H9 (cell line): ENCODE measurements at regions not wholly inside any gene's neighbourhood (a gene's known extent, or its start where the extent isn't known, plus 50 kb on each side); places are given as distances from the start of the nearest gene placed in this dataset.

ENCODE experiments used
- DNase-seq: peaks from one replicate; pipeline ENCODE4 v3.0.0-alpha.2; 2017
- H2AFZ ChIP-seq: one replicate; pipeline ENCODE4 v1.6.1; 2013; ENCODE audit warnings: mild to moderate bottlenecking, low read length, control low read depth, moderate library complexity
- H2AK5ac ChIP-seq: 2 replicates; pipeline ENCODE4 v1.6.1; 2013; ENCODE audit warnings: low read length, control low read depth, mixed read lengths; ENCODE audit not compliant: insufficient read length
- H2BK120ac ChIP-seq: one replicate; pipeline ENCODE4 v1.6.1; 2013; ENCODE audit warnings: low read depth, mild to moderate bottlenecking, low read length, control low read depth, inconsistent platforms; ENCODE audit not compliant: poor library complexity, severe bottlenecking
- H2BK12ac ChIP-seq: 2 replicates; pipeline ENCODE4 v1.6.1; 2013; ENCODE audit warnings: low read length, control low read depth, mixed read lengths, low read depth; ENCODE audit not compliant: insufficient read length
- H2BK15ac ChIP-seq: 2 replicates; pipeline ENCODE4 v1.6.1; 2013; ENCODE audit warnings: low read depth, low read length, control low read depth
- H2BK20ac ChIP-seq: one replicate; pipeline ENCODE4 v1.6.1; 2013; ENCODE audit warnings: low read depth, mild to moderate bottlenecking, low read length, control low read depth, inconsistent platforms; ENCODE audit not compliant: poor library complexity, severe bottlenecking
- H2BK5ac ChIP-seq: 2 replicates; pipeline ENCODE4 v1.6.1; 2013; ENCODE audit warnings: low read length, control low read depth, mixed read lengths; ENCODE audit not compliant: insufficient read length
- H3K14ac ChIP-seq: 2 replicates; pipeline ENCODE4 v1.6.1; 2013; ENCODE audit warnings: low read length, control low read depth; ENCODE audit not compliant: insufficient read depth
- H3K18ac ChIP-seq: 2 replicates; pipeline ENCODE4 v1.6.1; 2013; ENCODE audit warnings: low read depth, mild to moderate bottlenecking, mixed read lengths, low read length, control low read depth; ENCODE audit not compliant: insufficient read length
- H3K23ac ChIP-seq: 2 replicates; pipeline ENCODE4 v1.6.1; 2013; ENCODE audit warnings: low read length, control low read depth, mixed read lengths, low read depth; ENCODE audit not compliant: insufficient read length
- H3K23me2 ChIP-seq: 2 replicates; pipeline ENCODE4 v1.6.1; 2013; ENCODE audit warnings: low read depth, mild to moderate bottlenecking, mixed read lengths, low read length, control low read depth; ENCODE audit not compliant: insufficient read length, poor library complexity, severe bottlenecking
- H3K27ac ChIP-seq: 2 replicates; pipeline ENCODE4 v1.5.1; 2013; ENCODE audit warnings: low read length, control low read depth, mixed read lengths, low read depth; ENCODE audit not compliant: insufficient read length
- H3K27me3 ChIP-seq: 2 replicates; pipeline ENCODE4 v1.6.1; 2013; ENCODE audit warnings: low read length, control low read depth, inconsistent platforms; ENCODE audit not compliant: insufficient read depth
- H3K4ac ChIP-seq: 2 replicates; pipeline ENCODE4 v1.6.1; 2013; ENCODE audit warnings: low read depth, mild to moderate bottlenecking, control low read depth, inconsistent platforms, low read length, moderate library complexity
- H3K4me1 ChIP-seq: 2 replicates; pipeline ENCODE4 v1.6.1; 2013; ENCODE audit warnings: low read length, control low read depth, inconsistent platforms; ENCODE audit not compliant: insufficient read depth
- H3K4me2 ChIP-seq: 2 replicates; pipeline ENCODE4 v1.6.1; 2013; ENCODE audit warnings: low read length, control low read depth, mixed read lengths; ENCODE audit not compliant: insufficient read length, insufficient read depth
- H3K56ac ChIP-seq: 2 replicates; pipeline ENCODE4 v1.6.1; 2013; ENCODE audit warnings: low read depth, mild to moderate bottlenecking, mixed read lengths, low read length, control low read depth; ENCODE audit not compliant: insufficient read length
- H3K79me1 ChIP-seq: 2 replicates; pipeline ENCODE4 v1.6.1; 2013; ENCODE audit warnings: low read depth, mild to moderate bottlenecking, moderate library complexity, low read length, control low read depth, inconsistent platforms; ENCODE audit not compliant: insufficient read depth, poor library complexity, severe bottlenecking
- H3K79me2 ChIP-seq: 2 replicates; pipeline ENCODE4 v1.6.1; 2013; ENCODE audit warnings: low read length, control low read depth, inconsistent platforms; ENCODE audit not compliant: insufficient read depth
- H3K9ac ChIP-seq: 2 replicates; pipeline ENCODE4 v1.6.1; 2013; ENCODE audit warnings: low read length, control low read depth, mixed read lengths; ENCODE audit not compliant: insufficient read length; ENCODE audit errors: extremely low read depth
- H3K9me3 ChIP-seq: one replicate; pipeline ENCODE4 v1.6.1; 2013; ENCODE audit warnings: low read depth, low read length, inconsistent platforms; ENCODE audit not compliant: control insufficient read depth
- H3T11ph ChIP-seq: one replicate; pipeline ENCODE4 v1.6.1; 2013; ENCODE audit warnings: mild to moderate bottlenecking, low read length, control low read depth, inconsistent platforms
- H4K20me1 ChIP-seq: one replicate; pipeline ENCODE4 v1.6.1; 2013; ENCODE audit not compliant: control insufficient read depth, insufficient read length, insufficient read depth
- H4K5ac ChIP-seq: 2 replicates; pipeline ENCODE4 v1.6.1; 2013; ENCODE audit warnings: low read depth, mild to moderate bottlenecking, mixed read lengths, low read length, control low read depth; ENCODE audit not compliant: insufficient read length
- H4K8ac ChIP-seq: replicated peaks from 2 replicates; pipeline ENCODE4 v1.6.1; 2013; ENCODE audit warnings: low read length, control low read depth, mixed read lengths, low read depth; ENCODE audit not compliant: insufficient read length
- H4K91ac ChIP-seq: 2 replicates; pipeline ENCODE4 v1.6.1; 2013; ENCODE audit warnings: low read depth, mild to moderate bottlenecking, moderate library complexity, mixed read lengths, low read length, control low read depth; ENCODE audit not compliant: insufficient read length
- H3K27ac Mint-ChIP-seq, 3 experiments: 2 replicates in 2 of 3; 3 replicates in 1 of 3; pipeline ENCODE4 v1.8.0; 2020 to 2021; ENCODE audit warnings: mixed read lengths in 3 of 3, mild to moderate bottlenecking in 1 of 3, moderate library complexity in 1 of 3
- H3K27me3 Mint-ChIP-seq: 2 replicates; pipeline ENCODE4 v1.8.0; 2021; ENCODE audit warnings: low read depth, mild to moderate bottlenecking, moderate library complexity, mixed read lengths
- H3K36me3 Mint-ChIP-seq, 3 experiments: 2 replicates in 2 of 3; 3 replicates in 1 of 3; pipeline ENCODE4 v1.8.0; 2020 to 2021; ENCODE audit warnings: low read depth in 3 of 3, mixed read lengths in 3 of 3; ENCODE audit not compliant: insufficient read depth in 1 of 3
- H3K4me1 Mint-ChIP-seq, 2 experiments: 2 replicates each; pipeline ENCODE4 v1.8.0; 2020; ENCODE audit warnings: mixed read lengths in 2 of 2
- H3K4me3 Mint-ChIP-seq, 2 experiments: 2 replicates in 1 of 2; 3 replicates in 1 of 2; pipeline ENCODE4 v1.8.0; 2020 to 2021; ENCODE audit warnings: mild to moderate bottlenecking in 2 of 2, mixed read lengths in 2 of 2, moderate library complexity in 1 of 2
- H3K9me3 Mint-ChIP-seq, 2 experiments: 2 replicates in 1 of 2; 3 replicates in 1 of 2; pipeline ENCODE4 v1.8.0; 2020; ENCODE audit warnings: mild to moderate bottlenecking in 2 of 2, mixed read lengths in 2 of 2, moderate library complexity in 1 of 2
- CTCF ChIP-seq: fragments of 200-600 bp; sonication (generic); conservative IDR thresholded peaks from 3 replicates; pipeline ENCODE4 v1.8.0; 2021; ENCODE audit warnings: antibody characterized with exemption, mild to moderate bottlenecking
- WGBS: extraction: QIAGEN DNeasy Blood & Tissue Kit; methylation state at CpG from one replicate; pipeline ENCODE4 v1.1.7; 2013; ENCODE audit warnings: missing lambda C conversion rate, low lambda C conversion rate, mixed read lengths; ENCODE audit not compliant: insufficient read length; ENCODE audit errors: extremely low coverage; 5-methylcytosine and 5-hydroxymethylcytosine counted together

- Histone ChIP-seq H3K4ac (no peak overlapping the region), H3K79me2 (no peaks in the 10 kb centered on the region), H3K18ac (no peak overlapping the region), H2BK120ac (no peak overlapping the region), H2BK20ac (no peak overlapping the region), H2BK12ac (no peak overlapping the region), H3K56ac (no peak overlapping the region), H4K5ac (no peak overlapping the region), H3T11ph (no peak overlapping the region), H3K79me1 (no peaks in the 10 kb centered on the region), H3K27ac (no peak overlapping the region), H4K8ac (no peak overlapping the region), H3K27me3 (no peaks in the 10 kb centered on the region), H4K91ac (no peak overlapping the region), H2BK15ac (no peak overlapping the region), H3K9ac (no peak overlapping the region), H4K20me1 (no peaks in the 10 kb centered on the region), H3K4me1 (no peaks in the 10 kb centered on the region; the same call in 1 of the 2 replicates), H2BK5ac (no peak overlapping the region), H2AK5ac (no peak overlapping the region), H3K9me3 (no peaks in the 10 kb centered on the region), H3K14ac (no peak overlapping the region), H2AFZ (no peak overlapping the region), H3K23ac (no peak overlapping the region), H3K4me2 (no peak overlapping the region), H3K23me2 (no peaks in the 10 kb centered on the region)
- Mint-ChIP-seq H3K27ac (no peak overlapping the region), H3K9me3 (peaks cover 4 to 5% of the 10 kb centered on the region in 2 experiments), H3K27me3 (peaks cover 1% of the 10 kb centered on the region; the same call in 1 of the 2 replicates), H3K36me3 (peaks cover 0 to 9% (median 2%) of the 10 kb centered on the region in 3 experiments; a peak in 4 of 7 replicates), H3K4me3 (no peak overlapping the region), H3K4me1 (peaks cover 18 to 23% of the 10 kb centered on the region in 2 experiments)
- no peak for DNase-seq
- no CpG with 5 or more reads among the region's 5 CpGs for WGBS
- TF ChIP-seq CTCF = no peak
Measured at GRCh38 chr5:158380661-158381060, 521.7 kb upstream of the CLINT1 start.
